ENCODE measurements at regions not wholly inside any gene's neighbourhood (a gene's known extent, or its start where the extent isn't known, plus 50 kb on each side); places are given as distances from the start of the nearest gene placed in this dataset.

GRCh38 chr3:62956411-62956810 lies 81.2 kb upstream of the CADPS start:
- Histone ChIP-seq H3K27ac (no peak overlapping the region), H3K9me3 (no peaks in the 10 kb centered on the region), H3K4me1 (no peaks in the 10 kb centered on the region), H3K4me3 (no peak overlapping the region), H3K27me3 (no peaks in the 10 kb centered on the region), H3K36me3 (no peaks in the 10 kb centered on the region)
- ATAC-seq (no peak), DNase-seq (no peak)
- intact Hi-C loops (cut with DNase I): no loop called here
- TF ChIP-seq CTCF (IDR thresholded peaks at IDR 0.05): no peak

GRCh38 chr3:62961874-62962556 lies 86.8 kb upstream of the CADPS start:
- intact Hi-C loops (cut with DNase I): no loop called here
- no peak for TF ChIP-seq CTCF (IDR thresholded peaks at IDR 0.05)
- DNase-seq (no peak), ATAC-seq (no peak)
- H3K27me3 ChIP-seq: no peaks in the 10 kb centered on the region
- no peak overlapping the region for H3K4me3 ChIP-seq
- no peak overlapping the region for H3K27ac ChIP-seq
- H3K36me3 ChIP-seq: no peaks in the 10 kb centered on the region
- H3K4me1 ChIP-seq: no peaks in the 10 kb centered on the region
- no peaks in the 10 kb centered on the region for H3K9me3 ChIP-seq

GRCh38 chr3:62962714-62963113 lies 87.5 kb upstream of the CADPS start:
- intact Hi-C loops (cut with DNase I): no loop called here
- Histone ChIP-seq H3K9me3 (no peaks in the 10 kb centered on the region), H3K4me3 (no peak overlapping the region), H3K27ac (no peak overlapping the region), H3K27me3 (no peaks in the 10 kb centered on the region), H3K36me3 (no peaks in the 10 kb centered on the region), H3K4me1 (no peaks in the 10 kb centered on the region)
- no peak for DNase-seq
- ATAC-seq: no peak
- TF ChIP-seq CTCF (IDR thresholded peaks at IDR 0.05): no peak

- Histone ChIP-seq H3K4me1 (no peaks in the 10 kb centered on the region), H3K9me3 (no peaks in the 10 kb centered on the region), H3K36me3 (no peaks in the 10 kb centered on the region), H3K27ac (no peak overlapping the region), H3K4me3 (no peak overlapping the region), H3K27me3 (no peaks in the 10 kb centered on the region)
- no peak for DNase-seq
- TF ChIP-seq CTCF (IDR thresholded peaks at IDR 0.05): no peak
- intact Hi-C loops (cut with DNase I): no loop called here
- no peak for ATAC-seq
These were observed 90.1 kb upstream of the CADPS start for GRCh38 chr3:62965311-62965710.

GRCh38 chr3:62968128-62968527 lies 92.9 kb upstream of the CADPS start:
- no peaks in the 10 kb centered on the region for H3K36me3 ChIP-seq
- DNase-seq (no peak), ATAC-seq (no peak)
- no peaks in the 10 kb centered on the region for H3K9me3 ChIP-seq
- no peak for TF ChIP-seq CTCF (IDR thresholded peaks at IDR 0.05)
- H3K27ac ChIP-seq: no peak overlapping the region
- intact Hi-C loops (cut with DNase I): no loop called here
- H3K4me3 ChIP-seq: no peak overlapping the region
- no peaks in the 10 kb centered on the region for H3K27me3 ChIP-seq
- H3K4me1 ChIP-seq: no peaks in the 10 kb centered on the region
